Astrocyte of the spinal cord (primary cell): ENCODE measurements at regions not wholly inside any gene's neighbourhood (a gene's known extent, or its start where the extent isn't known, plus 50 kb on each side); places are given as distances from the start of the nearest gene placed in this dataset.
A peak's percentile ranks its signal among the peaks of the same experiment; 100 is the strongest.

Experiments
- DNase-seq: peaks from one replicate; pipeline ENCODE4 v3.0.0; 2011; ENCODE audit warnings: low read depth, low spot score
- H3K4me3 ChIP-seq: 2 replicates; pipeline ENCODE4 v1.5.1; 2011; ENCODE audit warnings: low read depth, mild to moderate bottlenecking, low read length, moderate library complexity
- in situ Hi-C: cut with HindIII; loops from 2 replicates; pipeline ENCODE4 v1.10.0; 2017; ENCODE audit warnings: low sequenced_read_pairs
- TF ChIP-seq, protein P1 (sequence below): IDR thresholded peaks from 2 replicates; pipeline ENCODE4 v1.5.1; 2012; ENCODE audit warnings: low read depth, mild to moderate bottlenecking, low read length, inconsistent platforms

DNA sequence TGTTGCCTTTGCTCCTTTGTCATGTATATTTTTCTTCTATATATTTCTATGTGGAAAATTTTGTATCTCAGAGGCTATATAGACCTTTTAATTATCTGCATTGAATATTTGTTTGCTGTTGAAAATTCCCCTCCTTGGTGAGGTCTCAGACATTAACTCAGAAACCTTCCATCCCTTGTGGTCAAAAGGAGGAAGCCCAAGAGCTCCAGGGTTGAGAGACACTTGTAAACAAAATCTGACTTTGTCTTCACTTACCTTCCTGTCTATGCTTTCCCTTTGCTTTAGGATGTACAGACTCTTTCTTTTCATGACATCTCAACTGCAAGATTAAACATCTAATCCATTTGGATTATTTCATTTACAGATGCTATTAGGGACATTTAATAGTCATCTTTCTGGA, 157.5 kb downstream of the PCDH20 start:
- TF ChIP-seq, protein P1, sequence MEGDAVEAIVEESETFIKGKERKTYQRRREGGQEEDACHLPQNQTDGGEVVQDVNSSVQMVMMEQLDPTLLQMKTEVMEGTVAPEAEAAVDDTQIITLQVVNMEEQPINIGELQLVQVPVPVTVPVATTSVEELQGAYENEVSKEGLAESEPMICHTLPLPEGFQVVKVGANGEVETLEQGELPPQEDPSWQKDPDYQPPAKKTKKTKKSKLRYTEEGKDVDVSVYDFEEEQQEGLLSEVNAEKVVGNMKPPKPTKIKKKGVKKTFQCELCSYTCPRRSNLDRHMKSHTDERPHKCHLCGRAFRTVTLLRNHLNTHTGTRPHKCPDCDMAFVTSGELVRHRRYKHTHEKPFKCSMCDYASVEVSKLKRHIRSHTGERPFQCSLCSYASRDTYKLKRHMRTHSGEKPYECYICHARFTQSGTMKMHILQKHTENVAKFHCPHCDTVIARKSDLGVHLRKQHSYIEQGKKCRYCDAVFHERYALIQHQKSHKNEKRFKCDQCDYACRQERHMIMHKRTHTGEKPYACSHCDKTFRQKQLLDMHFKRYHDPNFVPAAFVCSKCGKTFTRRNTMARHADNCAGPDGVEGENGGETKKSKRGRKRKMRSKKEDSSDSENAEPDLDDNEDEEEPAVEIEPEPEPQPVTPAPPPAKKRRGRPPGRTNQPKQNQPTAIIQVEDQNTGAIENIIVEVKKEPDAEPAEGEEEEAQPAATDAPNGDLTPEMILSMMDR: no peak
- in situ Hi-C loops: no loop called here
- no peak overlapping the region for H3K4me3 ChIP-seq
- no peak for DNase-seq

DNA sequence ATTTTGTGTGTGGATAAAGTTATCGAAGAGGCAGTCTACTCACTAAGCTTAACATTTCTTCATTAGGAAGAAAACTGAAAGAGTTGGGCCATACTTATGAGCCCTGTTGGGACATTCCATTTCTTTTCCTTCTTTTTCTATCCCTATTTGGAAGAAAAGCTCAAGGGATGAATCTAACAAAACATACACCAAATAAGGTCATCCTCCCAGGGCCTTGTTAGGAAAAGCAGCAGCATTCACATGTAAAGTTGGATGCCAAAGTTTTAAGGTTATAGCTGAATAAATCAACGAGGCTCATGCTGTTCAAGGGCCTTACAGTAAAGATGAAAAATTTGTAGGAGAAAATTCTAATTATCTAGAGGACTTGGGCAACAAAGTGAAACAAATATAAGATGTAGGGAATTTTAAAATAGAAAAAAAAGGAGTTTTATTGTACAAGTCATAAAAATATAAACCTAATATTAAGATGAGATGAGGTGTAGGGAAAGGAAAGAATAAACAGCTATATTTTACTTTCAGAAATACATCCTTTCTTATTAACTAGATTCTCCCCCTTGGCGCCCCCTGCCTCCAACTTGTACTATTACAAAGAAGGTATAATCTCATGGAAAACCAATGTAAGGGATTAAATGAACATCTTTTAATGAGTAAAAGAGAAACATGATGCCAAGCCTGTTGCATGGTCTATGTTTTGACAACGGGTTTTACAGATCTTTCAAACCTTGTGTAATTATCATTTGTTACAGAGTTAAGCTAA, 160.4 kb downstream of the PCDH20 start:
- no peak overlapping the region for H3K4me3 ChIP-seq
- TF ChIP-seq, protein P1: peak; percentile 39
- peak; percentile 8 for DNase-seq
- in situ Hi-C loops: no loop called here

DNA sequence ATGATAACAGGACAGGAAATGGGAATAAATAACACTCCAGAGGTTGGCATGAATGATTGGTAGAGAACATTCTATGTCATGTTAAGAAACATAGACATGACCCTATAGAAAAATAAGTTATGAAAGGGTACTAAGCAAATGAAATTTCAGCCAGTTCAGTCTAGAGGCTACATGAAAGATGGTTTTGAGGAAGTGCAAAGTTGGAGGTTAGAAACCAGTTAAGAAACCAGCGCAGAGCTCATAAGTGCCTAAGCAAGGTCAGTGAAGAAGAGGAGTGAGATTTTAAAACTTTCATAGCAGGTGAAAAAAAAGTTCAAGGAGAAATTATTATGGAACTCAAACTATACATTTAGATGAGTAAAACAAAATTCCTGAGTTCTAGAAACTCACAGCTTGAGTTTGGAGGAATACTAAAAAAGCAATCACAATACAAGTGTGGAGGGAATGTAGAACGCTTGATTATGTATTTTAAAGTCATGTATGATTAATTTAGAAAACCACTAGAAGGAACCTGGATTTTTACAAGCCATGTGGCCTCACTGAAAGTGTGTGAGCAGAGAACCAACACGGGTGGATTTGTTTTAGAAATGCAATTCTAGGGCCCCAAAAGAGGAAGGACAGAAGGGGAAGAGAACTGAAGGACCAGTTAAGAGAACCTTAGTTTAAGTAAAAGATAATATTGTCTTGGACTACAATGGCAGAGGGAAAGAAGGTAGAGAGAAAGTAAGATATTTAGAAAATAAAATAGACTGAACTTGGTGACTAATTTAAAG, 162.4 kb downstream of the PCDH20 start:
- no peak for DNase-seq
- in situ Hi-C loops: no loop called here
- TF ChIP-seq, protein P1: no peak
- H3K4me3 ChIP-seq: no peak overlapping the region

DNA sequence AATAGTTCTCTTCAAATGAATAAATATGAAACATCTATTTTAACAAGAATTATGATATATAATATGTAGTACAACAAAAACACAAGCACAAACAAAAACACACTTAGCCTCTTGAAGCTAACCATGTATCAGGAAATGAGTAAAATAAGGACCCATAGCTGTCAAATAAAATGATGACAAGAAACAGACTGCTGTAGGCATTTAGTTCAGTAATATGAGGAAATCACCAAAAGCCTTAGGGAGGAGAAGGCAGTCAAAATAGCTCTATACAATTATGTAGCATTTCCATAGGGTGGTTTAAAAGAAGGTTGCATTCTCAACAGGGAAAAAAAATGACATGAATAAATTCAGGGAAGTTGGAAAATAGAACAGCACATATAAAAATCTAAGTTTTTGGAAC, 163.4 kb downstream of the PCDH20 start:
- TF ChIP-seq, protein P1: no peak
- no peak overlapping the region for H3K4me3 ChIP-seq
- no peak for DNase-seq
- in situ Hi-C loops: no loop called here

DNA sequence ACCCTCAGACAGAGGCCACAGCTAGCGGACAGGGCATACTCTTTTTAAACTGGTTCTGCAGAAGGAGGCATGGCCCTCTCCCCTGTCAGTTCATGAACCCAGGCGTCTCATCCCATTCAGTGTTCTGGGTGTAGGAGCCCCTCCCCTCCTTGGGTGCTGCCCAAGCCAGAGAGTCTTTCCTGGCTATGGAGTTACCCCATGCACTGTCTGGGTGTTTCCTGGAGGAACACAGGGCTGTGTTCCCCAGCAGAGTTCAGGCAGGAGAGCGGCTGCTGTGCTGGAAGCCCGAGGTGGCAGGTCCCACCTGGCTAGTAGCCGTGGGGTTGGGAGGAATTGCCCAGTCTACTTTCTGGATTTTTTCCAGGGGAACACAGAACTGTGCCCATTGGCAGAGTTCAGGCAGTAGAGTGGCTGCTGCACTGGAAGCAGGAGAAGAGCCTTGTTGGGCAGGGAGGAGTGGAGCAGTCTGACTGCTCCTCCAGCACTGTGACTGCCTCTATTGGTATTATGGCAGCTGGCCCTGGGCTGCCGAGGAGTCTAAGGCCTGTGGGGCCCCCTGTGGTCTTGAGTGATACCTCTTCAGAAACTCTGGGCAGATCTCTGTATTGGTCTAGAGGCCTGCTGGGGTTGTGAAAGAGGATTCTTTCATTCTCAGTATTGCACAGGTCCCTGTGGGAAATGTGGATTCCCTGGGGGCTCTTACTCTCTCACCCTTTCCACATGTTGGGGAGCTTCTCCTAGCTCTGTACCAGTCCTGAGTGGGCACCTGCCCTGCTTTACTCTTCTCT, 168.3 kb downstream of the PCDH20 start:
- H3K4me3 ChIP-seq: no peak overlapping the region
- DNase-seq: no peak
- in situ Hi-C loops: no loop called here
- TF ChIP-seq, protein P1: no peak

DNA sequence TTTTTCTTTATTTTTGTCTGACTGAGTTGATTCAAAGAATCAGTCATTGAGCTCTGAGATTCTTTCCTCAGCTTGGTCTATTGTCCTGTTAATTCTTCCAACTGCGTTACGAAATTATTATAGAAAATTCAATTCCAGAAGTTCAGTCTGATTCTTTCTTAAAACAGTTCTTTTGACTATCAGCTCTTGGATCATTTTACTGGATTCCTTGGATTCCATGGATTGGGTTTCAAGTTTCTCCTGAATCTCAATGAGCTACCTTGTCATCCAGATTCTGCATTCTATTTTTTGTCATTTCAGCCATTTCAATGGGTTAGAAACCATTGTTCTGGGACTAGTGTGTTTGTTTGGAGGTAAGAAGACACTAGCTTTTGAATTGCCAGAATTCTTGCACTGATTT, 169.3 kb downstream of the PCDH20 start:
- TF ChIP-seq, protein P1: no peak
- in situ Hi-C loops: no loop called here
- DNase-seq: no peak
- H3K4me3 ChIP-seq: no peak overlapping the region
